SK-N-SH (cell line): ENCODE measurements at regions not wholly inside any gene's neighbourhood (a gene's known extent, or its start where the extent isn't known, plus 50 kb on each side); places are given as distances from the start of the nearest gene placed in this dataset.

ENCODE experiments used
- CTCF ChIP-seq: fragments of 200-600 bp; sonication (generic); IDR thresholded peaks from 2 replicates; pipeline ENCODE4 v1.6.1; 2017; ENCODE audit warnings: antibody characterized with exemption, mild to moderate bottlenecking, moderate library complexity
- ELF1 ChIP-seq: IDR thresholded peaks from 2 replicates; pipeline ENCODE4 v1.4.0; 2012
- EP300 ChIP-seq, 2 experiments: IDR thresholded peaks; 2 replicates each; pipeline versions ENCODE4 v1.4.0 to v1.6.1; 2012; ENCODE audit warnings: borderline replicate concordance in 1 of 2, low read depth in 1 of 2, low read length in 1 of 2
- FOXM1 ChIP-seq: IDR thresholded peaks from 2 replicates; pipeline ENCODE4 v1.4.0; 2012; ENCODE audit warnings: low read depth, mild to moderate bottlenecking
- GABPA ChIP-seq: IDR thresholded peaks from 2 replicates; pipeline ENCODE4 v1.4.0; 2012; ENCODE audit warnings: low read depth, mild to moderate bottlenecking
- TAF1 ChIP-seq: IDR thresholded peaks from 2 replicates; pipeline ENCODE4 v1.6.1; 2012; ENCODE audit warnings: low read depth, mild to moderate bottlenecking, low read length, moderate library complexity, borderline replicate concordance
- USF2 ChIP-seq: fragments of 150-350 bp; IDR thresholded peaks from 2 replicates; pipeline ENCODE4 v1.6.1; 2017; ENCODE audit warnings: antibody characterized with exemption, low read length, low read depth, borderline replicate concordance

- no peak for TF ChIP-seq CTCF
- TF ChIP-seq FOXM1, result no peak
- TF ChIP-seq GABPA, result no peak
- TF ChIP-seq ELF1, result no peak
- no peak for TF ChIP-seq USF2
- no peak for TF ChIP-seq TAF1
- TF ChIP-seq EP300 (IDR thresholded peaks at IDR 0.05; ENCODE audit: borderline replicate concordance in 1 of 2, low read depth in 1 of 2, low read length in 1 of 2), result no peak
Observed at GRCh38 chr3:64295594-64295993, 70.3 kb upstream of the PRICKLE2 start.
